PC-9 (cell line): ENCODE measurements at regions not wholly inside any gene's neighbourhood (a gene's known extent, or its start where the extent isn't known, plus 50 kb on each side); places are given as distances from the start of the nearest gene placed in this dataset.

Experiments
- CTCF ChIP-seq: fragments of 200-600 bp; sonication (generic); conservative IDR thresholded peaks from 2 replicates; pipeline ENCODE4 v1.6.1; 2017; ENCODE audit warnings: mixed run types, antibody characterized with exemption, mild to moderate bottlenecking, moderate library complexity
- EZH2 ChIP-seq: fragments of 200-600 bp; sonication (generic); IDR thresholded peaks from 2 replicates; pipeline ENCODE4 v1.8.0; 2017; ENCODE audit warnings: antibody characterized with exemption, low read depth

GRCh38 chr11:91067666-91068065, 844.8 kb upstream of the CHORDC1 start:
- no peak for TF ChIP-seq CTCF
- no peak for TF ChIP-seq EZH2
